Right lobe of liver (tissue), 4 donors: ENCODE measurements at regions not wholly inside any gene's neighbourhood (a gene's known extent, or its start where the extent isn't known, plus 50 kb on each side); places are given as distances from the start of the nearest gene placed in this dataset.

Source experiments
- POLR2A ChIP-seq: fragments of 450-650 bp; IDR thresholded peaks from one replicate; pipeline ENCODE4 v1.6.1; 2017; ENCODE audit warnings: antibody characterized with exemption, mild to moderate bottlenecking
- TF ChIP-seq, protein P1 (sequence below), 4 donors: fragments of 200-600 bp in 3 of 4; fragments of 450-650 bp in 1 of 4; IDR thresholded peaks; one replicate each; pipeline versions ENCODE4 v1.5.1 to v1.8.0; 2016 to 2022; ENCODE audit warnings: antibody characterized with exemption in 4 of 4, mild to moderate bottlenecking in 2 of 4
- donor health status: DM: no; HTN: no; CAD: no.
- donor health status: DM: no; HTN: no; CAD: no.
- donor health status: DM: no; HTN: yes; CAD: no.

DNA sequence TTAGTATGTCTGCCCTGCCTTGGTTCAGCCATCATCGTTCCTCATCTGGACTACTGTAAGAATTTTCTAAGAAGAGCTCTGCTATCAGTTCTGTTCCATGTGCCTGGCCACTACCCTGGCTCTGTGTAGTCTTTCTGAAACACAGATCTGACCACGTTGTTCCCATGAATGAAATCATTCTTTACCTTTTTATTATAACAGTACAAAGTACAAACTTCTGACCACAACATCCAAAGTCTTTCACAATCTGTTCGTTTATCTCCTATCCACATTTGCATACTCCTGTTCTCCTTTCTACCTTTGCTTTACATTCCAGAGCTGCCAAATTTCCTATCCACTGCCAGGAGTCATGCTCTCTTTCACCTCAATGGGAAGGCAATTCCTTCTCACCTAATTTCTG, 284.6 kb upstream of the LRP1B start:
- TF ChIP-seq, protein P1, sequence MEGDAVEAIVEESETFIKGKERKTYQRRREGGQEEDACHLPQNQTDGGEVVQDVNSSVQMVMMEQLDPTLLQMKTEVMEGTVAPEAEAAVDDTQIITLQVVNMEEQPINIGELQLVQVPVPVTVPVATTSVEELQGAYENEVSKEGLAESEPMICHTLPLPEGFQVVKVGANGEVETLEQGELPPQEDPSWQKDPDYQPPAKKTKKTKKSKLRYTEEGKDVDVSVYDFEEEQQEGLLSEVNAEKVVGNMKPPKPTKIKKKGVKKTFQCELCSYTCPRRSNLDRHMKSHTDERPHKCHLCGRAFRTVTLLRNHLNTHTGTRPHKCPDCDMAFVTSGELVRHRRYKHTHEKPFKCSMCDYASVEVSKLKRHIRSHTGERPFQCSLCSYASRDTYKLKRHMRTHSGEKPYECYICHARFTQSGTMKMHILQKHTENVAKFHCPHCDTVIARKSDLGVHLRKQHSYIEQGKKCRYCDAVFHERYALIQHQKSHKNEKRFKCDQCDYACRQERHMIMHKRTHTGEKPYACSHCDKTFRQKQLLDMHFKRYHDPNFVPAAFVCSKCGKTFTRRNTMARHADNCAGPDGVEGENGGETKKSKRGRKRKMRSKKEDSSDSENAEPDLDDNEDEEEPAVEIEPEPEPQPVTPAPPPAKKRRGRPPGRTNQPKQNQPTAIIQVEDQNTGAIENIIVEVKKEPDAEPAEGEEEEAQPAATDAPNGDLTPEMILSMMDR (IDR thresholded peaks at IDR 0.05), result no peak
- TF ChIP-seq POLR2A, result peak; percentile 46
